Epithelial cell of proximal tubule (primary cell): ENCODE measurements at regions not wholly inside any gene's neighbourhood (a gene's known extent, or its start where the extent isn't known, plus 50 kb on each side); places are given as distances from the start of the nearest gene placed in this dataset.
A peak's percentile ranks its signal among the peaks of the same experiment; 100 is the strongest.

Experiments
- DNase-seq: peaks from one replicate; pipeline ENCODE4 v3.0.0-alpha.2; 2011; ENCODE audit warnings: low read depth
- H3K4me3 ChIP-seq: 2 replicates; pipeline ENCODE4 v1.5.1; 2011; ENCODE audit warnings: low read depth, mild to moderate bottlenecking, low read length
- CTCF ChIP-seq: conservative IDR thresholded peaks from 2 replicates; pipeline ENCODE4 v1.5.1; 2012; ENCODE audit warnings: low read depth, mild to moderate bottlenecking, low read length

DNA sequence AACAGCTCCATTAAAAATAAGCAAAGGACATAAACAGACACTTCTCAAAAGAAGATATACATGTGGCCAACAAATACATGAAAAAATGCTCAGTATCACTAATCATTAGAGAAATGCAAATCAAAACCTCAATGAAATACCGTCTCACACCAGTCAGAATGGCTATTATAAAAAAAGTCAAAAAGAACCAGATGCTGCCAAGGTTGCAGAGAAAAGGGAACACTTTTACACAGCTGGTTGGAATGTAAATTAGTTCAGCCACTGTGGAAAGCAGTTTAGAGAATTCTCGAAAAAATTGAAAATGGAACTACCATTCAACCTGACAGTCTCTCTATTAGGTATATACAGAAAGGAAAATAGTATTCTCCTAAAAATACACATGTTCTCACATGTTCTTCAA lies 102.4 kb upstream of the FIBIN start:
- no peak for DNase-seq
- TF ChIP-seq CTCF, result no peak

GRCh38 chr11:26896719-26897118 lies 97.2 kb upstream of the FIBIN start:
- no peak for DNase-seq
- no peak overlapping the region for H3K4me3 ChIP-seq
- TF ChIP-seq CTCF, result no peak

More for the DNA sequence above, 102.4 kb upstream of the FIBIN start:
- H3K4me3 ChIP-seq, result no peak overlapping the region

- no peak overlapping the region for H3K4me3 ChIP-seq
- no peak for TF ChIP-seq CTCF
- no peak for DNase-seq
These were observed 95.1 kb upstream of the FIBIN start for GRCh38 chr11:26898799-26899198.

- peak; percentile 10 for DNase-seq
- no peak overlapping the region for H3K4me3 ChIP-seq
- no peak for TF ChIP-seq CTCF
These were observed 92.8 kb upstream of the FIBIN start for GRCh38 chr11:26901162-26901561.

DNA sequence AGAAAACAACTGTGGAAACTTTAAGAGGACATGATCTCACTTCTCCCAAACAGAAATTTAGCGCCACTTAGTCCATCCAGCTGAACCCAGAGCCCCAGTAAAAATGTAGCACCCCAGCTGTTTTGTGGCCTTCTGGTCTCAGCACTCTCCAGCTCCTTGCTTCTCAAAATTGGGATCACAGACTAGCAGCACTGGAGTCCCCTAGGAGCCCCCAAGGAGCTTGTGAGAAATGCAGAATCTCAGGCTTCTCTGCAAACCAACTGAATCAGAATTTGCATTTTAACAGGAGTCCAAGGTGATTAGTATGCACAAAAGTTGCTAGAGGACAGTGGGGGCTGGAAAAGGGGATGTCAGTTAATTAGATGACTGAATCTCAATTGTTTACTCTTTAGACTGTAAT lies 89.8 kb upstream of the FIBIN start:
- H3K4me3 ChIP-seq, result no peak overlapping the region
- no peak for TF ChIP-seq CTCF
- no peak for DNase-seq

DNA sequence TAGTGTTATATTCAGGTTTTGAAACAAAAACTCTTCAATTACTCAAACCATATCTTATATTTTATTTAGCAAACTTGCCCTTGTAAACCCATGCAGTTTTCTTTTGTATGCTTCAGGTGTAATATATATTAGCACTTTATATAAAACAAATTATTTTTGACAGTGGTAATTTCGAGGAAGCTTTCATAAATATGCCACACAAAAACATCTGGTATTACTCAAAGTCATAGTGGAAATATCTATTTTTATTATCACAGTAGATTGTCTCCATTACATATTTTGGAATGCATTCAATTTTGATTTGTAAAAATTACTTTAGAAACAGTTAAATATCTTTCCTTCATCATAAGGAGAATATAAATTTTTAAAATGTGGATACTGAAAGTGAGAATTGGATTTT lies 89.1 kb upstream of the FIBIN start:
- no peak for DNase-seq
- TF ChIP-seq CTCF, result no peak
- no peak overlapping the region for H3K4me3 ChIP-seq

DNA sequence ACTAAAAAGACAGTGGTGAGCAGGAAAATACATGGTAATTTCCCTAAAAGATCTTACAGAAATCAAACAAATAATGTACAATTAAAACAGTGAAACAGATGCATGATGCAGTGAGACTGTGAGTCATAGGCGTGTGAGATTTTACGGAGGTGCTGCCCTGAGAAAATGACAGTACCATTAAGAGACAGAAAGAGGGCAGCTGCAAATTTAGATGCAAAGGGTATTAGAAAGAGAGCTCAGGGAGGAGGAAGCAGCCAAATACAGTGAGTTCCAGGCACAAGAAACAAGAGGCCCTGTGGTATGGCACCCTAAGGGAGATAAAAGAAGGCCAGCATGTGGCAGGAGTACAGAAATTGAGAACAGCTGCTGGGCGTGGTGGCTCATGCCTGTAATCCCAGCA lies 88.5 kb upstream of the FIBIN start:
- no peak for DNase-seq
- H3K4me3 ChIP-seq, result no peak overlapping the region

More for the DNA sequence above, 88.5 kb upstream of the FIBIN start:
- TF ChIP-seq CTCF, result no peak
